HL-60 (cell line): ENCODE measurements at regions not wholly inside any gene's neighbourhood (a gene's known extent, or its start where the extent isn't known, plus 50 kb on each side); places are given as distances from the start of the nearest gene placed in this dataset.

ENCODE experiments used
- DNase-seq, 2 experiments: peaks; one replicate each; pipeline ENCODE4 v3.0.0-alpha.2; 2010 to 2020; ENCODE audit warnings: low read depth in 1 of 2, low spot score in 1 of 2
- H3K27ac ChIP-seq: fragments of 250-450 bp; sonication (Bioruptor Pico); replicated peaks from 2 replicates; pipeline ENCODE4 v1.5.1; 2020; ENCODE audit warnings: mild to moderate bottlenecking, moderate library complexity
- H3K27me3 ChIP-seq: fragments of 250-450 bp; sonication (Bioruptor Pico); 2 replicates; pipeline ENCODE4 v1.5.1; 2021; ENCODE audit warnings: mild to moderate bottlenecking, moderate library complexity; ENCODE audit not compliant: insufficient read depth, poor library complexity, severe bottlenecking
- H3K4me3 ChIP-seq: replicated peaks from 2 replicates; pipeline ENCODE4 v1.5.1; 2011; ENCODE audit warnings: mild to moderate bottlenecking, control low read depth, low read length; ENCODE audit not compliant: insufficient read depth
- CTCF ChIP-seq: IDR thresholded peaks from one replicate; pipeline ENCODE4 v1.5.1; 2011; ENCODE audit warnings: low read length, control low read depth, inconsistent platforms; ENCODE audit not compliant: insufficient read depth
- GABPA ChIP-seq: IDR thresholded peaks from 2 replicates; pipeline ENCODE4 v1.6.1; 2012; ENCODE audit warnings: low read depth
- POLR2AphosphoS5 ChIP-seq: IDR thresholded peaks from 2 replicates; pipeline ENCODE4 v1.6.1; 2012; ENCODE audit warnings: low read depth
- REST ChIP-seq: IDR thresholded peaks from 2 replicates; pipeline ENCODE4 v1.6.1; 2012; ENCODE audit warnings: low read depth; ENCODE audit not compliant: insufficient replicate concordance
- SPI1 ChIP-seq: IDR thresholded peaks from 2 replicates; pipeline ENCODE4 v1.6.1; 2012; ENCODE audit warnings: low read depth, mild to moderate bottlenecking, borderline replicate concordance

GRCh38 chr2:8120506-8120860, 561.4 kb upstream of the ID2 start:
- TF ChIP-seq REST (no peak), SPI1 (no peak), POLR2AphosphoS5 (no peak), GABPA (no peak), CTCF (no peak)
- Histone ChIP-seq H3K4me3 (no peak overlapping the region), H3K27ac (no peak overlapping the region), H3K27me3 (no peaks in the 10 kb centered on the region)
- DNase-seq, result no peak

DNA sequence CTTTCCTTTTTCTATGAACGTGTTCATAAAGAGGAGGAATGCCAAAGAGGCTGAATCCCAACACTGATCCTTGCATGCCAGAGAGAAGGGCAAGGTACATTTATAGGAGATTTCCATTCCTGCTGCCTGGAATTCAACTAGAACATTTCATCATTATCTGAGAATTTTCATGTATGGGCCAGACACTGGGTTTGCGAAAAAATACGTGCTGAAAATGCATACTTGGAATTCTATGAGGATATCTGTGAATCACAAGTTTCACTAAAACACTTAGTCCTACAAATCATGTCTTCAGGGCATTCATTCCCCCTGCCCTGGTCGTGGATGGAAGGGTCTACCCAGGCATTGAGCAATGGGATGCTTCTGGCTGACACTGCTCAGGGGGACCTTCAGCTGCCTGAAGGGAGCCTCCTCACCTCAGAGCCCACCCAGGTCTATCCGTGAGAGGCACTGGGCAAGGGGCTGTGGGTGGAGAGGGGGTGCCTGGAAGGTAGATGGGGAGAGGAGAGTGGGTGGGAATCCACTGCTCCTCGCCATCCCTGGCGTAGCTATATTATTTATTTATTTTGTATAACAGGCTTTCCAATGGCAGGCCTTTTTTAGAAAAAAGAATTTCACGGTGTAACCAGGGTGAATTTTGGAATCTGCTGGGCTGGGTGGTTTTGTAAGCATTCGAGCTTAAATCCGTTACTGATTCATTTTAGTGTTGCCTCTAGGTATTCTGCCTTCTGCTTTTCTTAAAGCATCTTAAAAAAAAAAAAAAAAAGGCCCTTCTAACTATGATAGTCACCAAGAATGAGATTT, 560.6 kb upstream of the ID2 start:
- no peak for DNase-seq
- no peaks in the 10 kb centered on the region for H3K27me3 ChIP-seq
- no peak overlapping the region for H3K4me3 ChIP-seq
- no peak overlapping the region for H3K27ac ChIP-seq
- TF ChIP-seq CTCF, result no peak
- TF ChIP-seq REST, result no peak
- no peak for TF ChIP-seq POLR2AphosphoS5
- no peak for TF ChIP-seq SPI1
- no peak for TF ChIP-seq GABPA

- no peak for DNase-seq
- TF ChIP-seq SPI1 (no peak), GABPA (no peak), REST (no peak), POLR2AphosphoS5 (no peak), CTCF (no peak)
- no peaks in the 10 kb centered on the region for H3K27me3 ChIP-seq
- no peak overlapping the region for H3K27ac ChIP-seq
- no peak overlapping the region for H3K4me3 ChIP-seq
Observed at GRCh38 chr2:8121826-8122513, 559.9 kb upstream of the ID2 start.
